ENCODE measurements at regions not wholly inside any gene's neighbourhood (a gene's known extent, or its start where the extent isn't known, plus 50 kb on each side); places are given as distances from the start of the nearest gene placed in this dataset.
A peak's percentile ranks its signal among the peaks of the same experiment; 100 is the strongest.

DNA sequence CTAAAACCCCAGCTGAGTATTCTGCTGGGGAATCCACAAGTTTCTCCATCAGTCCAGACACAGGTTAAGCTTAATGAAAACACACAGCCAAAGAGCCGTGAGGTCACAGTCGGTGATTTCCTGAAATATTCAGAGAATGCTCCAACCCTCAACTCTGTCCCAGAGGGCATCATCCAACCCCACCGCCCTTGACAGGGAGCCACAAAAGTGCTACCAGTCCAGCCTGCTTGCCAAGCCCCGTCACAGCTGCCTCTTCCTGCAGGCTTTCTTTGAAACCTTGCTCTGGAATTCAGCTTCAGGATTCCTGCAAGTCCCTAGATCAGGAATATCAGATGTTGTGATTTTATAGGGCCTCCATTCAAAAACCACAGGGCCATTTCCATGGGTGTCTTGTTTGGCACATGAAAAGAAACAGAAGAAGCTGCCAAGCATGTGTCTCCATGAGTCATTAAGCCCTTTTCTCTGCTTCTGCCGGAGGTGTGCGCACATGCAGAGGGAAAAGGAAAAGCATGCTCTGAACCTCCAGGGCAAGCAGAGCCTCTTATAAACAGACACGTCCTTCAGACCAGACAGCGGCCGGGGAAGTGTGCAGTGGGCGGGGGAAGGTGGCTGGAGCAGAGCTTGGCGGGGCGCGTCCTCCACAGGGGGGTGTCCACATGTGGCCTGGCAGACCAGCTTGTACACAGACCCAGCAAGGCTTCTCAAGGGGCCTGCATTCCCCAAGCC is 164.7 kb downstream of the KATNAL1 start:
- no peaks in the 10 kb centered on the region for H3K36me3 ChIP-seq (ENCODE audit: insufficient read depth, low read length)
- H3K27me3 Mint-ChIP-seq (ENCODE audit: low read depth, unreplicated experiment): peaks cover 2% of the 10 kb centered on the region
- FAIRE-seq: peak; percentile 94
- no peaks in the 10 kb centered on the region for H3K27me3 ChIP-seq (ENCODE audit: insufficient read depth, low read length)
- peaks cover 22% of the 10 kb centered on the region for H3K4me1 ChIP-seq (ENCODE audit: insufficient read depth, low read length)
- no peaks in the 10 kb centered on the region for H3K79me2 ChIP-seq (ENCODE audit: insufficient read depth, low read length)
- TF ChIP-seq EZH2 (IDR thresholded peaks at IDR 0.05; ENCODE audit: insufficient read depth, low read length): no peak
- TF ChIP-seq, protein P1, sequence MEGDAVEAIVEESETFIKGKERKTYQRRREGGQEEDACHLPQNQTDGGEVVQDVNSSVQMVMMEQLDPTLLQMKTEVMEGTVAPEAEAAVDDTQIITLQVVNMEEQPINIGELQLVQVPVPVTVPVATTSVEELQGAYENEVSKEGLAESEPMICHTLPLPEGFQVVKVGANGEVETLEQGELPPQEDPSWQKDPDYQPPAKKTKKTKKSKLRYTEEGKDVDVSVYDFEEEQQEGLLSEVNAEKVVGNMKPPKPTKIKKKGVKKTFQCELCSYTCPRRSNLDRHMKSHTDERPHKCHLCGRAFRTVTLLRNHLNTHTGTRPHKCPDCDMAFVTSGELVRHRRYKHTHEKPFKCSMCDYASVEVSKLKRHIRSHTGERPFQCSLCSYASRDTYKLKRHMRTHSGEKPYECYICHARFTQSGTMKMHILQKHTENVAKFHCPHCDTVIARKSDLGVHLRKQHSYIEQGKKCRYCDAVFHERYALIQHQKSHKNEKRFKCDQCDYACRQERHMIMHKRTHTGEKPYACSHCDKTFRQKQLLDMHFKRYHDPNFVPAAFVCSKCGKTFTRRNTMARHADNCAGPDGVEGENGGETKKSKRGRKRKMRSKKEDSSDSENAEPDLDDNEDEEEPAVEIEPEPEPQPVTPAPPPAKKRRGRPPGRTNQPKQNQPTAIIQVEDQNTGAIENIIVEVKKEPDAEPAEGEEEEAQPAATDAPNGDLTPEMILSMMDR (IDR thresholded peaks at IDR 0.05; ENCODE audit: insufficient read depth, low read depth, low read length): no peak
- peak overlapping the region; percentile 67 for H3K27ac Mint-ChIP-seq (ENCODE audit: unreplicated experiment)
- peak; percentile 98 for DNase-seq (ENCODE audit: low read depth)
- H3K4me3 ChIP-seq (ENCODE audit: insufficient read depth, low read depth, low read length): no peak overlapping the region
- H3K9ac ChIP-seq (ENCODE audit: low read length): peak overlapping the region; percentile 69
- no peak overlapping the region for H3K4me3 Mint-ChIP-seq (ENCODE audit: unreplicated experiment)
- peaks cover 7% of the 10 kb centered on the region for H3K9me3 Mint-ChIP-seq (ENCODE audit: unreplicated experiment)
- no peaks in the 10 kb centered on the region for H3K36me3 Mint-ChIP-seq (ENCODE audit: low read depth, unreplicated experiment)
- no peaks in the 10 kb centered on the region for H4K20me1 ChIP-seq (ENCODE audit: insufficient read depth, low read length)
- H3K27ac ChIP-seq (ENCODE audit: low read depth, low read length): peak overlapping the region; percentile 79
- peaks cover 5% of the 10 kb centered on the region for H3K9me3 ChIP-seq (ENCODE audit: insufficient read depth, low read depth, low read length)
- H3K4me2 ChIP-seq (ENCODE audit: low read length): peak overlapping the region; percentile 64
- peak overlapping the region; percentile 7 for H2AFZ ChIP-seq (ENCODE audit: low read depth, low read length)
- peaks cover 15% of the 10 kb centered on the region for H3K4me1 Mint-ChIP-seq (ENCODE audit: low read depth, unreplicated experiment)

DNA sequence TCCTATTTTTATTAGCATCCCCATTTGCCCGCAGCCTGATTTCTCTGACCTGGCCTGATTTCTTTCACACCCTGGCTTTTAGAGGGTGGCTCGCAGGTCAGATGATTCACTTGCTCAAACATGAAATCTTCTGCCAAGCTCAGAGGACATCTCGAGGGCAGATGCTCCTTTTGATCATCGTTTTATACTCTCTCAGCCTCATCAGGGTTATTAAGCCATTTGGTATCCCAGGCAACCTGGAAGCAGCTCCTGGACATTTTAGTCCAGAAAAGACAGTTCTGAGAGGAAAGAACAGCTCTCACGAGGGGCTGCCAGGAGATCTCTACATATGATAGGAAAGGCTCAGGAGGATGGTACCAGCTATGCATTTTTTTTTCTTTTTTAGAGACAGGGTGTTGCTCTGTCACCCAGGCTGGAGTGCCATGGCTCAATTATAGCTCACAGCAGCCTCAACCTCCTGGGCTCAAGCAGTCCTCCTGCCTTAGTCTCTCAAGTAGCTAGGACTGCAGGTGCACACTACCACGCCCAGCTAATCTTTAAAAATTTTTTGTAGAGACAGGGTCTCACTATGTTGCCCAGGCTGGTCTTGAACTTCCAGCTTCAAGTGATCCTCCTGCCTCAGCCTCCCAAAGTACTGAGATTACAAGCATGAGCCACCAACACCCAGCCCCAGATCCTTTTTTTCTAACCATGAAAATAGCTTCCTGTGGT is 165.4 kb downstream of the KATNAL1 start:
- Histone ChIP-seq H3K4me1 (ENCODE audit: insufficient read depth, low read length) (peaks cover 22% of the 10 kb centered on the region), H3K9me3 (ENCODE audit: insufficient read depth, low read depth, low read length) (peaks cover 5% of the 10 kb centered on the region), H3K4me3 (ENCODE audit: insufficient read depth, low read depth, low read length) (no peak overlapping the region), H3K27ac (ENCODE audit: low read depth, low read length) (peak overlapping the region; percentile 79), H3K9ac (ENCODE audit: low read length) (no peak overlapping the region), H2AFZ (ENCODE audit: low read depth, low read length) (no peak overlapping the region), H3K79me2 (ENCODE audit: insufficient read depth, low read length) (no peaks in the 10 kb centered on the region), H4K20me1 (ENCODE audit: insufficient read depth, low read length) (no peaks in the 10 kb centered on the region), H3K4me2 (ENCODE audit: low read length) (peak overlapping the region; percentile 64), H3K27me3 (ENCODE audit: insufficient read depth, low read length) (no peaks in the 10 kb centered on the region), H3K36me3 (ENCODE audit: insufficient read depth, low read length) (no peaks in the 10 kb centered on the region)
- peaks cover 7% of the 10 kb centered on the region for H3K9me3 Mint-ChIP-seq (ENCODE audit: unreplicated experiment)
- DNase-seq (ENCODE audit: low read depth) (no peak), FAIRE-seq (no peak)
- no peak overlapping the region for H3K4me3 Mint-ChIP-seq (ENCODE audit: unreplicated experiment)
- no peaks in the 10 kb centered on the region for H3K36me3 Mint-ChIP-seq (ENCODE audit: low read depth, unreplicated experiment)
- peak overlapping the region; percentile 67 for H3K27ac Mint-ChIP-seq (ENCODE audit: unreplicated experiment)
- no peak for TF ChIP-seq EZH2 (IDR thresholded peaks at IDR 0.05; ENCODE audit: insufficient read depth, low read length)
- TF ChIP-seq, protein P1 (IDR thresholded peaks at IDR 0.05; ENCODE audit: insufficient read depth, low read depth, low read length): no peak
- H3K27me3 Mint-ChIP-seq (ENCODE audit: low read depth, unreplicated experiment): peaks cover 2% of the 10 kb centered on the region
- H3K4me1 Mint-ChIP-seq (ENCODE audit: low read depth, unreplicated experiment): peaks cover 15% of the 10 kb centered on the region

All from astrocyte (in vitro differentiated cells and primary cell).